ENCODE measurements at regions not wholly inside any gene's neighbourhood (a gene's known extent, or its start where the extent isn't known, plus 50 kb on each side); places are given as distances from the start of the nearest gene placed in this dataset.

- TF ChIP-seq, protein P1, sequence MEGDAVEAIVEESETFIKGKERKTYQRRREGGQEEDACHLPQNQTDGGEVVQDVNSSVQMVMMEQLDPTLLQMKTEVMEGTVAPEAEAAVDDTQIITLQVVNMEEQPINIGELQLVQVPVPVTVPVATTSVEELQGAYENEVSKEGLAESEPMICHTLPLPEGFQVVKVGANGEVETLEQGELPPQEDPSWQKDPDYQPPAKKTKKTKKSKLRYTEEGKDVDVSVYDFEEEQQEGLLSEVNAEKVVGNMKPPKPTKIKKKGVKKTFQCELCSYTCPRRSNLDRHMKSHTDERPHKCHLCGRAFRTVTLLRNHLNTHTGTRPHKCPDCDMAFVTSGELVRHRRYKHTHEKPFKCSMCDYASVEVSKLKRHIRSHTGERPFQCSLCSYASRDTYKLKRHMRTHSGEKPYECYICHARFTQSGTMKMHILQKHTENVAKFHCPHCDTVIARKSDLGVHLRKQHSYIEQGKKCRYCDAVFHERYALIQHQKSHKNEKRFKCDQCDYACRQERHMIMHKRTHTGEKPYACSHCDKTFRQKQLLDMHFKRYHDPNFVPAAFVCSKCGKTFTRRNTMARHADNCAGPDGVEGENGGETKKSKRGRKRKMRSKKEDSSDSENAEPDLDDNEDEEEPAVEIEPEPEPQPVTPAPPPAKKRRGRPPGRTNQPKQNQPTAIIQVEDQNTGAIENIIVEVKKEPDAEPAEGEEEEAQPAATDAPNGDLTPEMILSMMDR (IDR thresholded peaks at IDR 0.05), result no peak
- TF ChIP-seq POLR2AphosphoS5 (IDR thresholded peaks at IDR 0.05), result no peak
- no peak for TF ChIP-seq POLR2A (IDR thresholded peaks at IDR 0.05)
- TF ChIP-seq EP300 (IDR thresholded peaks at IDR 0.05; ENCODE audit: low read depth), result no peak
Measured at GRCh38 chr2:200253639-200254038, 52.9 kb upstream of the SPATS2L start.

All from transverse colon (tissue), 4 donors.